Hematopoietic multipotent progenitor cell treated with erythropoietin and hydrocortisone succinate and interleukin-3 and kit ligand, for 4 days (in vitro differentiated cells): ENCODE measurements at regions not wholly inside any gene's neighbourhood (a gene's known extent, or its start where the extent isn't known, plus 50 kb on each side); places are given as distances from the start of the nearest gene placed in this dataset.

ENCODE experiments used
- DNase-seq: peaks from one replicate; pipeline ENCODE4 v3.0.0-alpha.2; 2015

- no peak for DNase-seq
Observed at GRCh38 chr3:147875498-147875897, 466.3 kb downstream of the ZIC1 start.

- no peak for DNase-seq
Observed at GRCh38 chr3:147881933-147882332, 472.8 kb downstream of the ZIC1 start.

GRCh38 chr3:147886879-147887278 lies 477.7 kb downstream of the ZIC1 start:
- DNase-seq: no peak

DNA sequence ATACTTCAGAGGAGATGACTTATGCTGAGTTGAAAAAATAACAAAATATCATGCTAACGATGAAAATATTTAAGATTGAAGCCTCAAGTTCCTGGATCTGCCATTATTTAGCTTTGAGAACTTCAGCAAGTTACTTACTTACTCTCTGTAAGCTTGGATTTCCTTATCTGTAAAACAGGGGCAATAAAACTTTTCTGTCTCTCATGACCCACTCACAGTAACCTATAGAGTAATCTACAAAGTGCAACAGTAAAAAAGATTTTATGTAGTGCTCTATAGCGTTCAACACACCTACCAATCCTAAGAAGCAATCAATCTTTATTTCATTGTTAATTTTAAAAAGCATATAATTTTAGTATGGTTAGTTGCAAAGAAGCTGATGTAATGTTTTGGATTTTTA lies 478.6 kb downstream of the ZIC1 start:
- DNase-seq: no peak

DNA sequence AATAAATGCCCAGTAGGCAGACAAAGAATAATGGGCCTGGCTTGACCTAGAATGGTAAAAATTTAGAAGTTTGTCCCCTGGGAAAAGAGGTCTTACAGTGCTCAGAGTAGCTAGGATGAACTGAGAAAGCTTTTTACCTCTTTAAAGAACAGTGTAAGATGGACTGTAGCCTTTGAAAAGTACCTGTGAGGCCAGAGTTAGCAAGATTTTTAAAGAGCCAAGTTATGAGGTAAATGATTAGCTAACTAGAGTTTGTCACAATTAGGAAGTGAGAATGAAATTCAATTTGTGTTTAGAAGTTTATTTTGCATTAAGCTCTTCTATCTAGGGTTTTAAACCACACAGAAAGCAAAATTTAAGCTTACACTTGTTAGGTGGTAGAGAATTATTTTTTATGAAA lies 480.9 kb downstream of the ZIC1 start:
- no peak for DNase-seq

- no peak for DNase-seq
Observed at GRCh38 chr3:147895509-147895908, 486.3 kb downstream of the ZIC1 start.

- DNase-seq: no peak
Observed at GRCh38 chr3:147900851-147901250, 491.7 kb downstream of the ZIC1 start.

- DNase-seq: no peak
Observed at GRCh38 chr3:147903026-147903425, 493.9 kb downstream of the ZIC1 start.

- no peak for DNase-seq
Observed at GRCh38 chr3:147904421-147904820, 495.3 kb downstream of the ZIC1 start.

DNA sequence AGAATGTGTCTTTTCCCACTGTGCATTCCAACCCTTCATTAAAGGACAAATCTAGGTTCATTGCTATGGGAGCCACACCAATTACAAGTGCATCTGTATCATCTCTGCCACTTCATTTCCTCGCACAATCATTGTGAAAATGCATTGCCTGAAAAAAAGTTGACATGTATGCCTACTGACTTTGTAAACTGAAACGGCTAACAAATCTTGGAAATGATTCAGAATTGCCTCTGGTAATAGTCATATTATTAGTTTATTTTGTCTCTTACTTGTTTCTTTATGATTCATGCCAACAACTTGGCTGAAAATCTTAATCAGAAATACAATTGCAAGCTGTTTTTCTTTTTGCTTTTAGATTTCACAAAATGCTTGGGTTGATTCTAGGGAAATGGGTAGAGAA lies 497.1 kb downstream of the ZIC1 start:
- DNase-seq: no peak

GRCh38 chr3:147914532-147914931 lies 505.4 kb downstream of the ZIC1 start:
- no peak for DNase-seq

DNA sequence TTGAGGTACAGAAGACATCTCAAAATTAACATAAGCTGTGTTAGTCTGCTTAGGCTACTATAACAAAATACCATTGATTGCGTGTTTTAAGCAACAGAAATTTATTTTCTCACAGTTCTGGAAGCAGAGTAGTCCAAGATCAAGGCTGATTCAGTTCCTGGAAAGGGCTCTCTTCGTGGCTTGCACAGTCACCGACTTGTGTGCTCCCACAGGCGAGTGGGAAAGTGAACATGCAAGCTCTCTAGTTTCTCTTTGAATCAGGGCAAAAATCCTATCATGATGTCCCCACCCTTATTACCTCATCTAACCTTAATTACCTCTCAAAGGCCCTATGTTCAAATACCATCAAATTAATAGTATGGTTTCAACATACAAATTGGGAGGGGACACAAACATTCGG lies 505.9 kb downstream of the ZIC1 start:
- DNase-seq: no peak

- no peak for DNase-seq
Observed at GRCh38 chr3:147919496-147919895, 510.3 kb downstream of the ZIC1 start.

- DNase-seq: no peak
Observed at GRCh38 chr3:147921051-147921450, 511.9 kb downstream of the ZIC1 start.

GRCh38 chr3:147924755-147925154 lies 515.6 kb downstream of the ZIC1 start:
- no peak for DNase-seq

GRCh38 chr3:147925272-147925671 lies 516.1 kb downstream of the ZIC1 start:
- no peak for DNase-seq

- DNase-seq: no peak
Observed at GRCh38 chr3:147930232-147930807, 521.2 kb downstream of the ZIC1 start.

DNA sequence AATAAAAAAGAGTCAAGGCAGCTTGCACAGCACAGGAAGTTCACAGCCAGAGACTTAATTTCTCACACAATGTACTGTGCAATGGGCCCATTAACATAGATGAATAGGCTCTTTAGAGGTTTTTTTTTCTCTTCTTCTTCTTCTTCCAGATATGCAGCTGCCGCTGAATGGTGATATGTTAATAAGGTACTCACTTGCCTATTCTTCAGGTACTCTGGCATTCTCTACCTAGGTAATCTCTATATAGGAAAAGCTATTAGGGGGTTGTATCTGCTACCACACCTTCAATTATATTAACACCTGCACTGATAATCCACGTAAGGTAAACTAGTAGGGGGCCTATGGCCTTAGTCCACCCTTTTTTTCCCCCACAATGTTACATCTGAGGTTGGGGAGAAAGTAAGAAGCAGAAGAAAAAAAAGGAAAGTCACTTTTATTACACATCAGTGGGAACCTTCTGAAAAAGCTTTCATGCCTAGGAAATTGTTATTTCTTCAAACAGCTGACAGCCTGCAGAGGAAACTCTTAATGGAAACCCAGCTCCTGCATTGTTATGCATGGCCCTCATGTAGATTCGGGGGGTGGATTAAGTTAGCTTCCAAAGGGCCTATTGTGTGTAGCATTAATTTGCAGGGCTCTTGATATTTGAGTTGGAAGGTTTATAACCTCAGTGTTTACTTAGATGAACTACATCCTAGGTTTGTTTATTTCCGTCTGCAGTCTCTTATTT lies 525.5 kb downstream of the ZIC1 start:
- no peak for DNase-seq

- DNase-seq: no peak
Observed at GRCh38 chr3:147937341-147937740, 528.2 kb downstream of the ZIC1 start.

DNA sequence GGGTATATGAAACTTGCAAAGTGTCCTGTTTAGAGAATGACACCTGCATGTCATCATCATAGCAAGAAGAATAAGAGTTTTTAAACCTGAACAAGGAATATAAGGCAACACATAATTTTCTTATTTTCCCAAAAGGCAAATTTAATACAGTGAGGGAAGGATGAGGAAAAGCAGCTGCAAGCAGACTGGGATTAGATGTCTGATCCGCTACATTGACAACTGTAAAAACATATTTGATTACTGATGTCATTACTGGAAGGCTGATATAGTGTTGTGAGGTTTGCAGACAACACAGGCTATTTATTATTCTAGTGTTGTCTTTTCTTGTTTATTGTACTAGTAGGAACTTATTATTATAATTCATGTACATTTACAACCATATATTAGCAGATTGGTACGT lies 528.7 kb downstream of the ZIC1 start:
- no peak for DNase-seq

- no peak for DNase-seq
Observed at GRCh38 chr3:147939425-147939824, 530.3 kb downstream of the ZIC1 start.

DNA sequence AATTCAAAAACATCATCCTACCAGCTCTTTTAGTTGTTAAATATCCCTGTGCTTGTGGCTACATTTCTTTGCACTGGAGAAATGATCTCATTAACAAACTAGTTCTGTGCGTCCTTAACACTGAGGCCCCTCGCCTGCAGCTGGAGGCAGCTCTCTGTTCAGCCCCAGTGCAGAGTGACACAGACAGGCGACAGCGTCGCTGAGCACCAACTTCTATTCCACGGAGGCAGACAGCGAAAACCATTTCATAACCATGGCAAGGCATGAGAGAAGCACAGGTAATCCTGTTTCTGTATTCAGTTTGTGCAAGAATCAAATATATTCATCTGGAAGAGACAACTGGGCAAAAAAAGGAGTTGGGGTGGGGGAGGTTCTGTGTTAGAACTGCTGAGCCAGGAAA lies 530.7 kb downstream of the ZIC1 start:
- DNase-seq: no peak

- DNase-seq: no peak
Observed at GRCh38 chr3:147940405-147941193, 531.4 kb downstream of the ZIC1 start.

- no peak for DNase-seq
Observed at GRCh38 chr3:147941969-147942368, 532.8 kb downstream of the ZIC1 start.
